SIG-M5 (cell line): ENCODE measurements at regions not wholly inside any gene's neighbourhood (a gene's known extent, or its start where the extent isn't known, plus 50 kb on each side); places are given as distances from the start of the nearest gene placed in this dataset.

ENCODE experiments used
- DNase-seq: peaks from one replicate; lab custom pipeline; 2025; lab: John Stamatoyannopoulos, UW

GRCh38 chr5:68942169-68942568 is 151.6 kb upstream of the SLC30A5 start:
- no peak for DNase-seq

GRCh38 chr5:68946728-68947127 is 147.1 kb upstream of the SLC30A5 start:
- DNase-seq = no peak

DNA sequence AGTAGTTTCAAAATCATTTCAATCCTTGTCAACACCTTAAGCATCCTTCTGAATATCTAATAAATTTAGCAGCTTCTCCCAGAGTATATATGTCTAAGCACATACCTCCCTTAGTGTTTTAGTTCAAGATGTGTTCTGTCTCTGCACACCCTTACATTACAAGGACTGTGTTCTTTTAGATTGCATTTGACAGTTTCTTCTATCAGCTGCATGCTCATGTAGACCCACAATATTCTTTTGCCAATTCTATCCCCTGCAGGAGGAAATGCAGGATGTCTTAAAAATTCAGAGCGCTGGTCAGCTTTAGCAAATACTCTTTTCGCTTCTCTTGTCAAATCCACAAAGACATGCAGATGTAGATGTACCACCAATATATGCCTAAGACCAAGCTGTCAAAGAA is 145.8 kb upstream of the SLC30A5 start:
- no peak for DNase-seq

GRCh38 chr5:68949256-68949655 is 144.6 kb upstream of the SLC30A5 start:
- DNase-seq = no peak

- no peak for DNase-seq
Observed at GRCh38 chr5:68949711-68950110, 144.1 kb upstream of the SLC30A5 start.

DNA sequence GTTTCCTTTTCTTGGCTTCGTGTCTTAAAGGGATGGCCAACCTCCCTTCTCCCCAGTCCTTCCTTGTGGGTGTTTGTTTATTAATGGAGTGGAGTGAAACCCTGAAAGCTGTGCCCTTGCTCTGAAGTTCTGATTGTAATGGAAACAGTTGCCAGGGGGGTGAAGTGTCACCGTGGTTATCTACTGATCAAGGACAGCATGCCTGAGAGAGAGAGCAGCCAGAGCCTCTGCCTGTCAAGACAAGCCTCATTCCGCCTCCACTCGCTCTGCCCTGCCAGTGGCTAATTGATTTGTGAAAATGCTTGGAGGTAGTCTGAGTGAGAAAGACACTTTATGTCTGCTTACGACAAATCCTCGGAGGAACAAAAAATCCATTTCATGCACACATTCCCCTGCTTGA is 143.7 kb upstream of the SLC30A5 start:
- DNase-seq = no peak

DNA sequence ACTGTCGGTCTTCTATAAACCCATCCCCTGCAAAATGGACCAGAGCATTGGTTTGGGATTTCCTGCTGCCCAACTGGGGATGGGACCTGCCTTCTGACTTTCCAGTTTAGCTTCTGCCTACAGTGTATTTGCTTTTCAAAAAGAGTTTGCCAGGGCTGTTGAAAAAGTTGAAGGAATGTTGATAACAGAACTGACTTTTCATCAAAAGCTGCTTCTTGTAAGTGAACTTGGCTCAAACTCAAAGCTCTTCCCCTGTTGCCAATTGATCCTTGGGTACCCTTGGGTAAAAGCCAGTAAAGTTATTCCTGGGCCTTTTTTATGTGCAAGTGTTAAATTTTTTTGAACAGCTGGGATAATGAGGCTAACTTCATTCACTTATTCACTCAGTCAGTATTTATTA is 142.9 kb upstream of the SLC30A5 start:
- DNase-seq = no peak

DNA sequence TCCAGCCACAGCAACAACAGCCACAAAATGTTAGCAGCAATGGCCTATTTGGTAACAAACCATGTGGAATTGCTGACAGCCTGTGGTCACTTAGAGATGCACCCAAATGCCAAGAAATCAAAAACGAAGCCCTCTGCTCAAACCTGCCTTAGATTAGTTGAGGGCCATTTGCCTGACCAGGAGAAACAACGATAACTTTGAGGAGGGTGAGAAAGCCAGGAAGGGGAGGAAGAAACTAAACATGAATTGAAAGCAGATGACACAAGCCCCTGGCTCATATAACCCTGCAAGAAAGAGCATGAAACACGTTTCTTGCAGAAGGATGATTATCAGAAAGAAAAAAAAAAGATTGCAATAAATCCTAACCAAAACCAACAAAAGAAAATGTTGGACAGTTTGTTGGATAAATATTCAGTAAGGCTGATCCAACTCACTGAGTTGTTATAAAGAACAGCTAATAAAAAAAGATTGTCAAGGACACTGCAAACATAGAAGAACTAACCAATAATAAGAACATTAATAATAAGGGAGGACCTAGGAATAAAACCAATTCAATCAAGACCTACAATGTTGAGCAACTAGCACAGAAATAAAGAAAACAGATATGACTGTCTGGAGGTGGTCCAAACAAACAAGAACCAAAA is 140.5 kb upstream of the SLC30A5 start:
- DNase-seq = no peak

DNA sequence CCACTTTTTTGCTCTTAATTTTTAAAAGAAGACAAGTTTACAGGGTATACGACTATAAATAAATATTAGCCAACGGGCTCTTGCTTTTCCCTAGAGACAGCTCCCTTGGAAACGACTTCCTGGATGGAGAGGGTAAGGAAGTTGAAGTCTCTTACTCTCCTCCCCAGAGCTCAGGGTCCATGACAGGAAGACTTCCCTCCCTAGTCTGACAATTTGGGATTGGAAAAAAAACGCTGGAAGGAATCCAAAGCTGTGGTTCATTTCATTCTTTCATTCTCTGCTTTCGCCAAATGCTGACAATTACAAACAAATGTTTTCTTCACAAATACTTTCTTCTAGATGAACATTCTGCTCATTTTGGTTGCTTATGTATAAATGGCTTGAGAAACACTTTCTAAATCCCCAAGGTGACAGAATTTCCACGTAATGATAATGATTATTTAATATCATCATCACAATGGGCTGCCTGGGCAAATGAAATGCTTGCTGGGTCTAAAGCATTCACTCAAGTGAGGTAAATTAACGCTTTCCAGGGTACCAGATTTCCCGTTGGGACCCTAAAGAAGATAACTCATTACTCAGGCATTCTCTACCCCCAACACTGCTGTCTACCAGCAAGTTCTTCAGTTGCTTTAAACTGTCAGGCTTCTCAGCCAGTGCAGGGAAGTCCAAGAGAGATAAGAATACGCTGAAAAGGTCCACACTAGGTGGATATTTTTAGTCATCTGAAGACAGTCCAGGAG is 139.8 kb upstream of the SLC30A5 start:
- DNase-seq = no peak

GRCh38 chr5:68954618-68954910 is 139.2 kb upstream of the SLC30A5 start:
- no peak for DNase-seq

DNA sequence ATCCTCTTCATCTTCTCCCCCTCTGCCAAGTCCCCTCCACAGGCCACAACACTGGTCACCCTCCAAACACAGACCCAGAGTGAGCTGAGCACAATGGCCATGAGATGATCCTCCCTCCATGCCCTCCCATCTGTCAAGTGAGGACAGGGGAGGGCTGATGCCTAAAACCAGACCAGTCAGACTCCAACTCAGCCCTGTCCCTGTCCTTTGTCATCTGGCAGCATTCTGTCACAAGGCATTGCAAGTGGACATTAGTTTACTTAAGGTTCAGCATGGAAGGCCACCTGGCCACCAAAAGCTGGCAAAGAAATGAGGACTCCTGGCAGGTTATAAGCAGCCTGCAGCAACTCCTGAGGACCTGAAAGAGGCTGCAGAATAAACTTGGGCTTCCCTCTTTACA is 136.2 kb upstream of the SLC30A5 start:
- no peak for DNase-seq

DNA sequence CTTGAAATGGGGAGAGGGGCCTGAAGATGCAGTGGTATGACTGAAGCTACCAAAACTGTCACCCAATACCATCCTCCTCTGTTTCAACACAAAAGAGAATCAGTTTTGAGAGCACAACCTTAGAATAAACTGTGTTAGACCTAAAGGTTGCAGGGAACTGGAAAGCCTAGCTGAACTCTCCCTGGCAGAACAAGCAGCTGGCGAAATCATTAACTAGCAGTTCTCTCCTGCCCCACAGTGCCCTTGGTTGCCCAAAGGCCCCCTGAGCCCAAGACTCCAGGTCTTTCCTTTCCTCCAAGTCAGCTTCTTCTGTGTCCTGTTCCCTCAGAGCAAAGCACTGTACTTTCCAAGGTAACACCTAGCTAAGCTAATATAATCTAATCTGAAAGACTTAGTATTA is 135.4 kb upstream of the SLC30A5 start:
- DNase-seq = no peak

DNA sequence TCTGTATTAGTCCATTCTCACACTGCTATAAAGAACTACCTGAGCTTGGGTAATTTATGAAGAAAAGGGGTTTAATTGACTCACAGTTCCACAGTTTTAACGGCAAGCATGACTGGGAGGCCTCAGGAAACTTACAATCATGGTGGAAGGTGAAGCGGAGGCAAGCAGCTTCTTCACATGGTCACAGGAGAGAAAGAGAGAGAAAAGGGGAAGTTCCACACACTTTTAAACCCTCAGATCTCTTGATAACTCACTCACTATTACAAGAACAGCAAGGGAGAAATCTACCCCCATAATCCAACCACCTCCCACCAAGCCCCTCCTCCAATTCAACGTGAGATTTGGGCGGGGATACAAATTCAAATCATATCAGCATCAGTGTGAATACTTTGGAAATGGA is 133.4 kb upstream of the SLC30A5 start:
- no peak for DNase-seq

DNA sequence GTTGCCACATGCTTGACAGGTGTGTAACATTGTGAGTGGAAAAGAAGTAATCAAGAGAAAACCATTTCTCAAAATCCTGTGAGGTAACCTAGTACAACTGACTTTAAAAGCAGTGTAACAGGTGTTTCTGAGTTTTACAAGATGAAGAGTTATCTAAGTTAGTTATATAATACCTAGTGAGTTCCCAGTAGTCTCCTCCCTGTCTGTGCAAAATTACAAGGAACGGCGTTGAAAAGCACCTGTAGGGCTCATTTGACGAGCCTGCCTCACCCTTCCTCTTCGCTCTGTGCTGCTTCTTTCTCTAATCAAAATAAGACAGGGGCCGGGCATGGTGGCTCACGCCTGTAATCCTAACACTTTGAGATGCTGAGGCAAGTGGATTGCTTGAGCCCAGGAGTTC is 132.9 kb upstream of the SLC30A5 start:
- DNase-seq = no peak

DNA sequence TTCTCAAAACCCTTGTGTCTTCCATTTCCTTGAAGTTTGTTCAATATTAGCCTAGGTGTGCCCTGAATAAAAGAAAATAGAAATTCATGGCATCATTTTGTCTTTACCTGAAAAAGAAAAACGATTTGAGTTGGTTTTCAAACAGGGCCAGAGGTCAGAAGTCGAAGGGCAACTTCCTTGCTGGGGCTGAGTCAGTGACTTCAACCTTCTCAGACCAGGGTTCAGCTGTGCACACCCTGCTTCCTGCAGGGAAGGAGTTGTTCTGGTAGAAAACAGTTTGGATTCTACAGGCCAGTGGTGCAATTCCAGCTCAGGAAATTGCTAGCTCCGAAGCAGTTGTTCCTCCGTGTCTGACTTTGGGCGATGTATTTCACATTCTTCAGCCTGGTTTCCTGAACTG is 132.1 kb upstream of the SLC30A5 start:
- DNase-seq = no peak

GRCh38 chr5:68962757-68963484 is 130.9 kb upstream of the SLC30A5 start:
- no peak for DNase-seq

- DNase-seq = no peak
Observed at GRCh38 chr5:68964679-68965078, 129.1 kb upstream of the SLC30A5 start.

- no peak for DNase-seq
Observed at GRCh38 chr5:68965926-68966325, 127.9 kb upstream of the SLC30A5 start.

- DNase-seq = no peak
Observed at GRCh38 chr5:68966596-68966995, 127.2 kb upstream of the SLC30A5 start.

GRCh38 chr5:68968429-68968828 is 125.4 kb upstream of the SLC30A5 start:
- DNase-seq = no peak

DNA sequence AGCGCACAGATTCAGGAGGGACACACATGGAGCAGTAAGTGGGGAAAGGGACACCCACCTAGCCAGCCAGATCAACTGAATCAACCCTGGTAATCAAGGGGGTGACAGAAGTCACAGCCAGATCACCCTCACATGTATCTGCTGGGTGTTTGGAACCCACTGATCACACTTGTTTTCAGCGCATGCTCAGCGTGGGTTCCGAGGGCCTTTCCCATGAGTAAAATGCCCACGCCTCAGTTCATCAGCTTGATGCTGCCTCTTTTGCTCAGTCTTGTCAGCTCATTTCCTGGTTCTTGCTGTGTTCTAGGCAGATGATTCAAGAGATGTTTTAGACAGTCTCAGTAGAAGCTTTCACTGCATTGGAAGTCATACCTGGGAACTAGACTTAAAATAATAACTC is 123.2 kb upstream of the SLC30A5 start:
- no peak for DNase-seq

DNA sequence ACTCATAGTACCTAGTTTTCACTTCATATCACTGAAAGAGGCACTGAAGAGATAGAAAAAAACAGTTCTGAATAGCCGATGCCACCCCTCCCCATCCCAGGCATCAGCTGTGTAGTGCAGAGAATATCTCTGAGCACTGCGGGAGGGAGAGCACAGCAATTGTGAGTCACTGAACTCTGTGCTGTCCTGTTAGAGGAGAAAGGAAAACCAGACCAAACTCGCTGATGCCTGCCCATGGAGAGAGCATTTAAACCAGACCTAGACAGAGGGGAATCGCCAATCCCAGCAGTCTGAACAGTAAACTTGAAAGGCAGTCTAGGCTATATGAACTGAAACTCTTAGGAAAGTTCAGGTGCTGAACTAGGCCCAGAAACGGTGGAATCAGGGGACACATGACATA is 120.1 kb upstream of the SLC30A5 start:
- no peak for DNase-seq

- DNase-seq = no peak
Observed at GRCh38 chr5:68983043-68983442, 110.8 kb upstream of the SLC30A5 start.

- no peak for DNase-seq
Observed at GRCh38 chr5:68983959-68984358, 109.9 kb upstream of the SLC30A5 start.
